Fibroblast of skin of left biceps (primary cell): ENCODE measurements at regions not wholly inside any gene's neighbourhood (a gene's known extent, or its start where the extent isn't known, plus 50 kb on each side); places are given as distances from the start of the nearest gene placed in this dataset.

Source experiments
- DNase-seq, 2 experiments: peaks; one replicate each; pipeline ENCODE4 v3.0.0-alpha.2; 2013; ENCODE audit warnings: low read depth in 2 of 2

- DNase-seq: no peak
Observed at GRCh38 chr7:91323626-91324158, 59.5 kb downstream of the FZD1 start.

- no peak for DNase-seq
Observed at GRCh38 chr7:91324663-91325062, 60.4 kb downstream of the FZD1 start.

- DNase-seq: peak; percentile 79 to 85
Observed at GRCh38 chr7:91325726-91326125, 61.5 kb downstream of the FZD1 start.

- no peak for DNase-seq
Observed at GRCh38 chr7:91326516-91327199, 62.4 kb downstream of the FZD1 start.

GRCh38 chr7:91327346-91327745, 63.1 kb downstream of the FZD1 start:
- no peak for DNase-seq

GRCh38 chr7:91329571-91329970, 65.3 kb downstream of the FZD1 start:
- no peak for DNase-seq

GRCh38 chr7:91330191-91330808, 66.1 kb downstream of the FZD1 start:
- no peak for DNase-seq

- no peak for DNase-seq
Observed at GRCh38 chr7:91330866-91331265, 66.6 kb downstream of the FZD1 start.

GRCh38 chr7:91336106-91336505, 71.9 kb downstream of the FZD1 start:
- no peak for DNase-seq

GRCh38 chr7:91338226-91339020, 74.2 kb downstream of the FZD1 start:
- DNase-seq: no peak

GRCh38 chr7:91342346-91342745, 78.1 kb downstream of the FZD1 start:
- DNase-seq: no peak

- no peak for DNase-seq
Observed at GRCh38 chr7:91343420-91343960, 79.3 kb downstream of the FZD1 start.

- DNase-seq: no peak
Observed at GRCh38 chr7:91343996-91344629, 79.9 kb downstream of the FZD1 start.

GRCh38 chr7:91344911-91345310, 80.7 kb downstream of the FZD1 start:
- no peak for DNase-seq

GRCh38 chr7:91345449-91345848, 81.2 kb downstream of the FZD1 start:
- no peak for DNase-seq

GRCh38 chr7:91346426-91346825, 82.2 kb downstream of the FZD1 start:
- DNase-seq: no peak

GRCh38 chr7:91347290-91347689, 83.1 kb downstream of the FZD1 start:
- DNase-seq: no peak

GRCh38 chr7:91348711-91349110, 84.5 kb downstream of the FZD1 start:
- peak; percentile 66 for DNase-seq

- DNase-seq: no peak
Observed at GRCh38 chr7:91351374-91351773, 87.1 kb downstream of the FZD1 start.

- DNase-seq: no peak
Observed at GRCh38 chr7:91352091-91352490, 87.9 kb downstream of the FZD1 start.

GRCh38 chr7:91353848-91354247, 89.6 kb downstream of the FZD1 start:
- DNase-seq: peak; percentile 51 to 52
